NB4 (cell line): ENCODE measurements at regions not wholly inside any gene's neighbourhood (a gene's known extent, or its start where the extent isn't known, plus 50 kb on each side); places are given as distances from the start of the nearest gene placed in this dataset.
A peak's percentile ranks its signal among the peaks of the same experiment; 100 is the strongest.

Experiments
- DNase-seq: peaks from one replicate; pipeline ENCODE4 v3.0.0; 2010; ENCODE audit warnings: low read depth
- H3K4me3 ChIP-seq: one replicate; pipeline ENCODE4 v1.5.1; 2011; ENCODE audit warnings: mild to moderate bottlenecking, low read depth, low read length, moderate library complexity
- CTCF ChIP-seq: IDR thresholded peaks from one replicate; pipeline ENCODE4 v1.5.1; 2012; ENCODE audit warnings: low read depth, low read length
- MAX ChIP-seq: IDR thresholded peaks from 2 replicates; pipeline ENCODE4 v1.6.1; 2011; ENCODE audit warnings: low read depth, low read length
- MYC ChIP-seq: IDR thresholded peaks from 2 replicates; pipeline ENCODE4 v1.6.1; 2011; ENCODE audit warnings: low read depth, low read length
- POLR2A ChIP-seq: IDR thresholded peaks from 2 replicates; pipeline ENCODE4 v1.6.1; 2011; ENCODE audit warnings: mild to moderate bottlenecking; ENCODE audit not compliant: insufficient read length; ENCODE audit errors: extremely low read depth

GRCh38 chr18:34126121-34126520 lies 98.6 kb downstream of the NOL4 start:
- no peak overlapping the region for H3K4me3 ChIP-seq
- DNase-seq, result no peak
- TF ChIP-seq MAX (no peak), CTCF (no peak), POLR2A (no peak), MYC (no peak)

GRCh38 chr18:34122724-34123334 lies 101.9 kb downstream of the NOL4 start:
- peak; percentile 51 for DNase-seq
- TF ChIP-seq CTCF, result peak; percentile 88
- no peak for TF ChIP-seq POLR2A
- no peak overlapping the region for H3K4me3 ChIP-seq

GRCh38 chr18:34121200-34121721 lies 103.5 kb downstream of the NOL4 start:
- no peak overlapping the region for H3K4me3 ChIP-seq
- DNase-seq, result peak; percentile 25

GRCh38 chr18:34120294-34120693 lies 104.4 kb downstream of the NOL4 start:
- TF ChIP-seq MYC, result no peak
- TF ChIP-seq MAX, result no peak
- no peak for TF ChIP-seq POLR2A
- no peak for TF ChIP-seq CTCF
- no peak for DNase-seq
- H3K4me3 ChIP-seq, result no peak overlapping the region

More at GRCh38 chr18:34121200-34121721, 103.5 kb downstream of the NOL4 start:
- TF ChIP-seq MAX, result no peak
- TF ChIP-seq POLR2A, result no peak
- no peak for TF ChIP-seq MYC
- no peak for TF ChIP-seq CTCF

GRCh38 chr18:34117319-34117718 lies 107.4 kb downstream of the NOL4 start:
- no peak for TF ChIP-seq POLR2A
- no peak for TF ChIP-seq MAX
- TF ChIP-seq CTCF, result no peak
- TF ChIP-seq MYC, result no peak
- no peak for DNase-seq

More at GRCh38 chr18:34117319-34117718, 107.4 kb downstream of the NOL4 start:
- no peak overlapping the region for H3K4me3 ChIP-seq
